Fibroblast of lung (primary cell): ENCODE measurements at regions not wholly inside any gene's neighbourhood (a gene's known extent, or its start where the extent isn't known, plus 50 kb on each side); places are given as distances from the start of the nearest gene placed in this dataset.

Experiments
- DNase-seq, 2 donors: peaks; one replicate each; pipeline versions ENCODE4 v3.0.0 to v3.0.0-alpha.2; 2010; ENCODE audit warnings: low read depth in 2 of 2
- H2AFZ ChIP-seq: 2 replicates; pipeline ENCODE4 v1.5.1; 2012; ENCODE audit warnings: low read length, control low read depth, inconsistent platforms
- H3K27ac ChIP-seq: 2 replicates; pipeline ENCODE4 v1.5.1; 2011; ENCODE audit warnings: low read length, control low read depth; ENCODE audit not compliant: insufficient read depth
- H3K27me3 ChIP-seq: 2 replicates; pipeline ENCODE4 v1.5.1; 2011; ENCODE audit warnings: mild to moderate bottlenecking, low read length; ENCODE audit not compliant: control insufficient read depth, insufficient read depth
- H3K36me3 ChIP-seq: 2 replicates; pipeline ENCODE4 v1.5.1; 2011; ENCODE audit warnings: low read length; ENCODE audit not compliant: control insufficient read depth, insufficient read depth
- H3K4me1 ChIP-seq: 2 replicates; pipeline ENCODE4 v1.5.1; 2011; ENCODE audit warnings: low read length; ENCODE audit not compliant: control insufficient read depth, insufficient read depth; ENCODE audit errors: extremely low read depth
- H3K4me2 ChIP-seq: 2 replicates; pipeline ENCODE4 v1.5.1; 2011; ENCODE audit warnings: low read length, control low read depth; ENCODE audit not compliant: insufficient read depth; ENCODE audit errors: extremely low read depth
- H3K4me3 ChIP-seq, 4 experiments: fragments of 200-600 bp in 1 of 4; sonication (generic) in 1 of 4; replicated peaks in 1 of 4; 2 replicates each; pipeline ENCODE4 v1.5.1; 2011 to 2016; ENCODE audit warnings: low read length in 4 of 4, low read depth in 3 of 4, mild to moderate bottlenecking in 3 of 4, control low read depth in 2 of 4, inconsistent platforms in 1 of 4, mixed read lengths in 1 of 4; ENCODE audit not compliant: insufficient read depth in 1 of 4; ENCODE audit errors: control extremely low read depth in 1 of 4
- H3K79me2 ChIP-seq: 2 replicates; pipeline ENCODE4 v1.5.1; 2012; ENCODE audit warnings: mild to moderate bottlenecking, low read length, inconsistent platforms; ENCODE audit not compliant: control insufficient read depth, insufficient read depth
- H3K9ac ChIP-seq: 2 replicates; pipeline ENCODE4 v1.5.1; 2011; ENCODE audit warnings: mild to moderate bottlenecking, low read length, control low read depth; ENCODE audit not compliant: insufficient read depth
- H3K9me3 ChIP-seq: 2 replicates; pipeline ENCODE4 v1.5.1; 2012; ENCODE audit warnings: low read depth, low read length; ENCODE audit not compliant: control insufficient read depth, insufficient read depth
- H4K20me1 ChIP-seq: 2 replicates; pipeline ENCODE4 v1.5.1; 2011; ENCODE audit warnings: low read length; ENCODE audit not compliant: control insufficient read depth, insufficient read depth; ENCODE audit errors: extremely low read depth
- CTCF ChIP-seq, 2 donors: IDR thresholded peaks in 1 of 2; conservative IDR thresholded peaks in 1 of 2; 1 replicate in 1 of 2; 2 replicates in 1 of 2; pipeline ENCODE4 v1.5.1; 2011 to 2012; ENCODE audit warnings: low read length in 2 of 2, control low read depth in 1 of 2, inconsistent platforms in 1 of 2, low read depth in 1 of 2, mild to moderate bottlenecking in 1 of 2
- EZH2 ChIP-seq: IDR thresholded peaks from 2 replicates; pipeline ENCODE4 v1.5.1; 2012; ENCODE audit warnings: low read length, control low read depth, mild to moderate bottlenecking; ENCODE audit errors: missing control alignments

GRCh38 chr3:168583977-168584376 lies 488.3 kb upstream of the GOLIM4 start:
- no peak overlapping the region for H2AFZ ChIP-seq
- DNase-seq = peak in 1 of 2 donors; percentile 10
- no peak for TF ChIP-seq EZH2
- no peak for TF ChIP-seq CTCF (conservative IDR thresholded peaks at IDR 0.05 in 1 of 2, IDR thresholded peaks at IDR 0.05 in 1 of 2; ENCODE audit: low read depth in 1 of 2, low read length in 2 of 2)
- H3K9ac ChIP-seq = no peak overlapping the region
- no peak overlapping the region for H3K27ac ChIP-seq
- no peaks in the 10 kb centered on the region for H3K9me3 ChIP-seq
- no peaks in the 10 kb centered on the region for H3K4me1 ChIP-seq
- H3K4me2 ChIP-seq = no peak overlapping the region
- H4K20me1 ChIP-seq = no peaks in the 10 kb centered on the region
- H3K36me3 ChIP-seq = no peaks in the 10 kb centered on the region
- H3K27me3 ChIP-seq = no peaks in the 10 kb centered on the region
- H3K4me3 ChIP-seq = no peak overlapping the region
- no peaks in the 10 kb centered on the region for H3K79me2 ChIP-seq

GRCh38 chr3:168582503-168582902 lies 486.8 kb upstream of the GOLIM4 start:
- H3K4me2 ChIP-seq = no peak overlapping the region
- no peaks in the 10 kb centered on the region for H4K20me1 ChIP-seq
- H3K4me1 ChIP-seq = no peaks in the 10 kb centered on the region
- no peak for TF ChIP-seq EZH2
- no peak for TF ChIP-seq CTCF (conservative IDR thresholded peaks at IDR 0.05 in 1 of 2, IDR thresholded peaks at IDR 0.05 in 1 of 2; ENCODE audit: low read depth in 1 of 2, low read length in 2 of 2)
- no peak overlapping the region for H3K27ac ChIP-seq
- H3K27me3 ChIP-seq = no peaks in the 10 kb centered on the region
- no peak overlapping the region for H3K4me3 ChIP-seq
- no peaks in the 10 kb centered on the region for H3K9me3 ChIP-seq
- no peak overlapping the region for H2AFZ ChIP-seq
- H3K9ac ChIP-seq = no peak overlapping the region
- no peak for DNase-seq
- H3K79me2 ChIP-seq = no peaks in the 10 kb centered on the region
- no peaks in the 10 kb centered on the region for H3K36me3 ChIP-seq

- Histone ChIP-seq H3K27me3 (no peaks in the 10 kb centered on the region), H3K27ac (no peak overlapping the region), H3K4me1 (no peaks in the 10 kb centered on the region), H3K4me2 (no peak overlapping the region), H4K20me1 (no peaks in the 10 kb centered on the region), H3K36me3 (no peaks in the 10 kb centered on the region), H3K79me2 (no peaks in the 10 kb centered on the region), H3K9me3 (no peaks in the 10 kb centered on the region), H3K9ac (no peak overlapping the region), H2AFZ (no peak overlapping the region), H3K4me3 (no peak overlapping the region)
- DNase-seq = peak in 1 of 2 donors; percentile 2
- no peak for TF ChIP-seq CTCF (conservative IDR thresholded peaks at IDR 0.05 in 1 of 2, IDR thresholded peaks at IDR 0.05 in 1 of 2; ENCODE audit: low read depth in 1 of 2, low read length in 2 of 2)
- TF ChIP-seq EZH2 = no peak
Observed at GRCh38 chr3:168581771-168582225, 486.1 kb upstream of the GOLIM4 start.
